ENCODE measurements at regions not wholly inside any gene's neighbourhood (a gene's known extent, or its start where the extent isn't known, plus 50 kb on each side); places are given as distances from the start of the nearest gene placed in this dataset.

DNA sequence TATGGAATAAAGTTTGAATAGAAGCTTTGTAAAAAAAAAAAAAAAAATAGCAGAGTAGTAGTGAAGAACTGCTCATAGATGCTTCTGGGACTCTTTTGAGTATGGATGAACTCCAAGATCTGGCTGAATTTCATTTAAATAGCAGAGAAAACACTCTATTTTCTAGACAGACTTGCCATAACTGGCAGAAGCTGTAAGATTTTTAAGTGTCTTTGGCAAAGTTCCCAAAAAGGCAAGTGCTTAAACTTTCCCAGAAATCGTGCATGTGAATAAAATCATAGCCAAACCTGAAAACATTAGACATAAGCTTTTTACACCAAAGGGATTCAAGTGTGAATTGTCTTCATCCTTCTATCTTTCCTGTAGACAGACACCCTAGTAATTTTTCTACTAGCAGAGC is 110.3 kb upstream of the MITF start:
- TF ChIP-seq EZH2 (IDR thresholded peaks at IDR 0.05; ENCODE audit: low read depth), result no peak
- TF ChIP-seq, protein P1, sequence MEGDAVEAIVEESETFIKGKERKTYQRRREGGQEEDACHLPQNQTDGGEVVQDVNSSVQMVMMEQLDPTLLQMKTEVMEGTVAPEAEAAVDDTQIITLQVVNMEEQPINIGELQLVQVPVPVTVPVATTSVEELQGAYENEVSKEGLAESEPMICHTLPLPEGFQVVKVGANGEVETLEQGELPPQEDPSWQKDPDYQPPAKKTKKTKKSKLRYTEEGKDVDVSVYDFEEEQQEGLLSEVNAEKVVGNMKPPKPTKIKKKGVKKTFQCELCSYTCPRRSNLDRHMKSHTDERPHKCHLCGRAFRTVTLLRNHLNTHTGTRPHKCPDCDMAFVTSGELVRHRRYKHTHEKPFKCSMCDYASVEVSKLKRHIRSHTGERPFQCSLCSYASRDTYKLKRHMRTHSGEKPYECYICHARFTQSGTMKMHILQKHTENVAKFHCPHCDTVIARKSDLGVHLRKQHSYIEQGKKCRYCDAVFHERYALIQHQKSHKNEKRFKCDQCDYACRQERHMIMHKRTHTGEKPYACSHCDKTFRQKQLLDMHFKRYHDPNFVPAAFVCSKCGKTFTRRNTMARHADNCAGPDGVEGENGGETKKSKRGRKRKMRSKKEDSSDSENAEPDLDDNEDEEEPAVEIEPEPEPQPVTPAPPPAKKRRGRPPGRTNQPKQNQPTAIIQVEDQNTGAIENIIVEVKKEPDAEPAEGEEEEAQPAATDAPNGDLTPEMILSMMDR (conservative IDR thresholded peaks at IDR 0.05), result no peak
